GM23338 (cell line): ENCODE measurements at regions not wholly inside any gene's neighbourhood (a gene's known extent, or its start where the extent isn't known, plus 50 kb on each side); places are given as distances from the start of the nearest gene placed in this dataset.

Experiments
- CTCF ChIP-seq, 2 experiments: fragments of 200-600 bp in 1 of 2; sonication (generic) in 1 of 2; conservative IDR thresholded peaks; 2 replicates each; pipeline versions ENCODE4 v1.5.1 to v1.6.1; 2016 to 2017; ENCODE audit warnings: antibody characterized with exemption in 2 of 2, low read depth in 2 of 2, mild to moderate bottlenecking in 2 of 2, moderate library complexity in 1 of 2
- EZH2 ChIP-seq: fragments of 200-600 bp; sonication (generic); IDR thresholded peaks from one replicate; pipeline ENCODE4 v1.8.0; 2017; ENCODE audit warnings: antibody characterized with exemption, mild to moderate bottlenecking, low read depth; ENCODE audit not compliant: unreplicated experiment
- EZH2phosphoT487 ChIP-seq: fragments of 200-600 bp; sonication (generic); IDR thresholded peaks from one replicate; pipeline ENCODE4 v1.8.1; 2018; ENCODE audit warnings: antibody characterized with exemption; ENCODE audit not compliant: unreplicated experiment
- JUNB ChIP-seq: IDR thresholded peaks from one replicate; pipeline ENCODE4 v1.6.1; 2016; ENCODE audit warnings: antibody characterized with exemption; ENCODE audit not compliant: unreplicated experiment
- REST ChIP-seq: IDR thresholded peaks from one replicate; pipeline ENCODE4 v1.6.1; 2018; ENCODE audit warnings: antibody characterized with exemption; ENCODE audit not compliant: unreplicated experiment
- STAT1 ChIP-seq: IDR thresholded peaks from one replicate; pipeline ENCODE4 v1.6.1; 2016; ENCODE audit warnings: antibody characterized with exemption; ENCODE audit not compliant: unreplicated experiment
- ZNF114 ChIP-seq: fragments of 250-450 bp; sonication (Bioruptor Pico); IDR thresholded peaks from 2 replicates; pipeline ENCODE4 v1.5.0; 2020; ENCODE audit warnings: mild to moderate bottlenecking, moderate library complexity

GRCh38 chr18:67108894-67109293 lies 407.6 kb downstream of the DSEL start:
- TF ChIP-seq CTCF (conservative IDR thresholded peaks at IDR 0.05; ENCODE audit: low read depth in 2 of 2) (no peak), JUNB (no peak), EZH2phosphoT487 (no peak), EZH2 (no peak), REST (no peak), ZNF114 (no peak), STAT1 (no peak)
